A172 (cell line): ENCODE measurements at regions not wholly inside any gene's neighbourhood (a gene's known extent, or its start where the extent isn't known, plus 50 kb on each side); places are given as distances from the start of the nearest gene placed in this dataset.
A peak's percentile ranks its signal among the peaks of the same experiment; 100 is the strongest.
"Not testable (repeated sequence)": the region's sequence is repeated elsewhere in the genome, so short reads cannot be mapped to it uniquely, and the experiment has no call there.

Experiments
- DNase-seq: peaks from one replicate; pipeline ENCODE4 v3.0.0-alpha.2; 2015; ENCODE audit warnings: low spot score

- no peak for DNase-seq
Measured at GRCh38 chr11:106277484-106277883, 200.0 kb downstream of the AASDHPPT start.

GRCh38 chr11:106278391-106278790 lies 200.9 kb downstream of the AASDHPPT start:
- no peak for DNase-seq

- no peak for DNase-seq
Measured at GRCh38 chr11:106280036-106280435, 202.6 kb downstream of the AASDHPPT start.

- DNase-seq = peak; percentile 26
Measured at GRCh38 chr11:106281455-106282173, 204.2 kb downstream of the AASDHPPT start.

- DNase-seq = no peak
Measured at GRCh38 chr11:106286881-106287504, 209.5 kb downstream of the AASDHPPT start.

GRCh38 chr11:106288057-106288456 lies 210.6 kb downstream of the AASDHPPT start:
- DNase-seq = no peak

GRCh38 chr11:106288822-106289387 lies 211.4 kb downstream of the AASDHPPT start:
- no peak for DNase-seq

- DNase-seq = no peak
Measured at GRCh38 chr11:106292526-106292925, 215.1 kb downstream of the AASDHPPT start.

GRCh38 chr11:106295974-106296373 lies 218.5 kb downstream of the AASDHPPT start:
- DNase-seq = no peak

- no peak for DNase-seq
Measured at GRCh38 chr11:106302416-106302815, 225.0 kb downstream of the AASDHPPT start.

GRCh38 chr11:106304274-106304673 lies 226.8 kb downstream of the AASDHPPT start:
- no peak for DNase-seq

GRCh38 chr11:106305458-106305857 lies 228.0 kb downstream of the AASDHPPT start:
- no peak for DNase-seq

- peak; percentile 2 for DNase-seq
Measured at GRCh38 chr11:106306942-106307341, 229.5 kb downstream of the AASDHPPT start.

- no peak for DNase-seq
Measured at GRCh38 chr11:106309070-106309684, 231.7 kb downstream of the AASDHPPT start.

GRCh38 chr11:106311531-106312230 lies 234.2 kb downstream of the AASDHPPT start:
- DNase-seq = no peak

GRCh38 chr11:106317208-106317773 lies 239.8 kb downstream of the AASDHPPT start:
- not testable (repeated sequence) for DNase-seq

GRCh38 chr11:106321601-106322000 lies 244.1 kb downstream of the AASDHPPT start:
- no peak for DNase-seq

GRCh38 chr11:106322106-106322505 lies 244.6 kb downstream of the AASDHPPT start:
- DNase-seq = no peak

GRCh38 chr11:106326087-106326486 lies 248.6 kb downstream of the AASDHPPT start:
- no peak for DNase-seq

- DNase-seq = no peak
Measured at GRCh38 chr11:106327134-106327533, 249.7 kb downstream of the AASDHPPT start.

GRCh38 chr11:106327637-106328036 lies 250.2 kb downstream of the AASDHPPT start:
- DNase-seq = no peak
